ENCODE measurements at regions not wholly inside any gene's neighbourhood (a gene's known extent, or its start where the extent isn't known, plus 50 kb on each side); places are given as distances from the start of the nearest gene placed in this dataset.

GRCh38 chr3:40940651-40941050 lies 258.7 kb upstream of the CTNNB1 start:
- no peaks in the 10 kb centered on the region for H3K79me2 ChIP-seq (ENCODE audit: control insufficient read depth in 1 of 2, insufficient read depth in 2 of 2, low read length in 2 of 2)
- H3K27ac ChIP-seq (ENCODE audit: low read depth, low read length), result no peak overlapping the region
- CTCF ChIA-PET (ENCODE audit: partially characterized antibody), result no interaction called here
- H2BK12ac ChIP-seq (ENCODE audit: low read depth, low read length), result no peak overlapping the region
- H3K4me2 ChIP-seq (ENCODE audit: insufficient read depth in 1 of 2, low read depth in 2 of 2, low read length in 2 of 2), result no peak overlapping the region
- no peak overlapping the region for H2BK20ac ChIP-seq (ENCODE audit: low read length)
- no peaks in the 10 kb centered on the region for H3K36me3 ChIP-seq (ENCODE audit: control insufficient read depth in 2 of 4, insufficient read depth in 4 of 4, low read length in 3 of 4)
- H2BK120ac ChIP-seq (replicated peaks; ENCODE audit: low read depth, low read length), result no peak overlapping the region
- H3K23ac ChIP-seq (ENCODE audit: insufficient read length), result no peak overlapping the region
- H3K79me1 ChIP-seq (ENCODE audit: low read depth, low read length), result no peaks in the 10 kb centered on the region
- no peak overlapping the region for H3K4me3 ChIP-seq (ENCODE audit: extremely low read depth in 1 of 4, insufficient read depth in 2 of 4, low read depth in 3 of 4, low read length in 4 of 4)
- no peak overlapping the region for H4K91ac ChIP-seq (replicated peaks; ENCODE audit: insufficient read length, low read length)
- H2AFZ ChIP-seq (ENCODE audit: low read length), result no peak overlapping the region
- FAIRE-seq (no peak), DNase-seq (ENCODE audit: low read depth in 1 of 2, low spot score in 2 of 2) (no peak)
- H3K4ac ChIP-seq (replicated peaks; ENCODE audit: insufficient read length, low read depth, low read length), result no peak overlapping the region
- no peak overlapping the region for H3K9ac ChIP-seq (replicated peaks in 1 of 4; ENCODE audit: extremely low read depth in 1 of 4, low read depth in 3 of 4, low read length in 3 of 4)
- H2BK15ac ChIP-seq (ENCODE audit: low read length), result no peak overlapping the region
- H3K23me2 ChIP-seq (ENCODE audit: low read depth, low read length), result no peaks in the 10 kb centered on the region
- WGBS, 2 experiments (ENCODE audit: extremely low coverage in 1 of 2, insufficient coverage in 1 of 2, insufficient read length in 1 of 2, insufficient replicate concordance in 2 of 2, low coverage in 1 of 2, low lambda C conversion rate in 2 of 2, missing lambda C conversion rate in 1 of 2), result 91% methylated on average over 2 of the region's 2 CpGs; no CpG with 5 or more reads in 1 of the 2 experiments
- TF ChIP-seq EP300 (IDR thresholded peaks at IDR 0.05; ENCODE audit: borderline replicate concordance in 1 of 2, low read depth in 2 of 2, low read length in 2 of 2) (no peak), HDAC6 (IDR thresholded peaks at IDR 0.05; ENCODE audit: low read depth, low read length) (no peak), NRF1 (IDR thresholded peaks at IDR 0.05; ENCODE audit: low read depth, low read length) (no peak), SUZ12 (IDR thresholded peaks at IDR 0.05; ENCODE audit: low read length) (no peak)
- H3K9me3 ChIP-seq (ENCODE audit: insufficient read depth in 2 of 2, low read depth in 1 of 2, low read length in 1 of 2), result no peaks in the 10 kb centered on the region
- H2AK5ac ChIP-seq (ENCODE audit: low read depth, low read length), result no peak overlapping the region
- H4K8ac ChIP-seq (ENCODE audit: extremely low read depth, insufficient read depth, low read length), result no peak overlapping the region
- no peaks in the 10 kb centered on the region for H4K20me1 ChIP-seq (replicated peaks in 1 of 2; ENCODE audit: control insufficient read depth in 1 of 2, insufficient read depth in 2 of 2, low read length in 2 of 2)
- no peak overlapping the region for H4K5ac ChIP-seq (ENCODE audit: insufficient read length, low read depth, low read length)
- no peak overlapping the region for H2BK5ac ChIP-seq (ENCODE audit: low read depth, low read length)
- no peak overlapping the region for H3K18ac ChIP-seq (ENCODE audit: extremely low read depth, low read length)
- no peaks in the 10 kb centered on the region for H3K27me3 ChIP-seq (replicated peaks in 1 of 4; ENCODE audit: control insufficient read depth in 3 of 4, extremely low read depth in 1 of 4, insufficient read depth in 3 of 4, low read length in 3 of 4)
- POLR2A ChIA-PET (ENCODE audit: partially characterized antibody), result no interaction called here
- H3K14ac ChIP-seq (ENCODE audit: insufficient read length), result no peak overlapping the region
- H3K4me1 ChIP-seq (replicated peaks in 1 of 4; ENCODE audit: control insufficient read depth in 3 of 4, insufficient read depth in 4 of 4, low read length in 3 of 4), result no peaks in the 10 kb centered on the region
- H3K56ac ChIP-seq (replicated peaks; ENCODE audit: insufficient read length, low read depth, low read length), result no peak overlapping the region
